GM10248 (cell line): ENCODE measurements at regions not wholly inside any gene's neighbourhood (a gene's known extent, or its start where the extent isn't known, plus 50 kb on each side); places are given as distances from the start of the nearest gene placed in this dataset.

ENCODE experiments used
- CTCF ChIA-PET: fragments of 300-600 bp; sonication (Branson Sonifier 250); formaldehyde crosslinking; extraction: SDS; loops from one replicate; lab custom pipeline; 2021; ENCODE audit warnings: antibody characterized with exemption; lab: Yijun Ruan, JAX
- POLR2A ChIA-PET: fragments of 350-650 bp; sonication (Branson Sonifier 250); formaldehyde crosslinking; extraction: SDS; loops from one replicate; lab custom pipeline; 2020; ENCODE audit warnings: antibody characterized with exemption; lab: Yijun Ruan, JAX
- DNase-seq: peaks from one replicate; pipeline ENCODE4 v3.0.0; 2012; ENCODE audit errors: extremely low spot score
- TF ChIP-seq, protein P1 (sequence below): IDR thresholded peaks from 2 replicates; pipeline ENCODE4 v1.5.1; 2012; ENCODE audit warnings: mild to moderate bottlenecking, low read depth; ENCODE audit errors: extremely low read depth, missing control alignments, control extremely low read depth

DNA sequence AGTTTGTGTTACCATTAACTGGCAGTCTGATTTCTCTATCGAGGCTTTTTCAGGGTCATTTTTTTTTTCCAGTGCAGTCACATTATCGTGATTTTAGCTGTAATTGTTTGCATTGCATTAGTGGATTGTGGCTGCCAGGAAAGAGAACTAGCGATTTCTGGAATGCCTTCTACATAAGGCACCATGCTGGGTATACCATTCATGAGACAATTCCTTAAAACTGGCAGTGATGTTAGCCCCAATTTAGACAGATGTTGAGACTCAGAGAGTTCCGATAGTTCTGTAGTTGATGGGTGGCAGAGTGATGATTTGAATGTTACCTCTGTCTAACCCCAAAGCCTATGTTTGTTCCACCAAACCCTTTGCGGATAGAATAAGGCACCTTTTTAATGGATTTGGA lies 175.4 kb upstream of the TENM3 start:
- ChIA-PET CTCF (interaction anchor here (1.2 kb wide), 1 partner anchor 20 kb away, joined by 3 read pairs; no protein-coding TSS in a partner anchor), POLR2A (no interaction called here)
- TF ChIP-seq, protein P1, sequence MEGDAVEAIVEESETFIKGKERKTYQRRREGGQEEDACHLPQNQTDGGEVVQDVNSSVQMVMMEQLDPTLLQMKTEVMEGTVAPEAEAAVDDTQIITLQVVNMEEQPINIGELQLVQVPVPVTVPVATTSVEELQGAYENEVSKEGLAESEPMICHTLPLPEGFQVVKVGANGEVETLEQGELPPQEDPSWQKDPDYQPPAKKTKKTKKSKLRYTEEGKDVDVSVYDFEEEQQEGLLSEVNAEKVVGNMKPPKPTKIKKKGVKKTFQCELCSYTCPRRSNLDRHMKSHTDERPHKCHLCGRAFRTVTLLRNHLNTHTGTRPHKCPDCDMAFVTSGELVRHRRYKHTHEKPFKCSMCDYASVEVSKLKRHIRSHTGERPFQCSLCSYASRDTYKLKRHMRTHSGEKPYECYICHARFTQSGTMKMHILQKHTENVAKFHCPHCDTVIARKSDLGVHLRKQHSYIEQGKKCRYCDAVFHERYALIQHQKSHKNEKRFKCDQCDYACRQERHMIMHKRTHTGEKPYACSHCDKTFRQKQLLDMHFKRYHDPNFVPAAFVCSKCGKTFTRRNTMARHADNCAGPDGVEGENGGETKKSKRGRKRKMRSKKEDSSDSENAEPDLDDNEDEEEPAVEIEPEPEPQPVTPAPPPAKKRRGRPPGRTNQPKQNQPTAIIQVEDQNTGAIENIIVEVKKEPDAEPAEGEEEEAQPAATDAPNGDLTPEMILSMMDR = no peak
- no peak for DNase-seq

DNA sequence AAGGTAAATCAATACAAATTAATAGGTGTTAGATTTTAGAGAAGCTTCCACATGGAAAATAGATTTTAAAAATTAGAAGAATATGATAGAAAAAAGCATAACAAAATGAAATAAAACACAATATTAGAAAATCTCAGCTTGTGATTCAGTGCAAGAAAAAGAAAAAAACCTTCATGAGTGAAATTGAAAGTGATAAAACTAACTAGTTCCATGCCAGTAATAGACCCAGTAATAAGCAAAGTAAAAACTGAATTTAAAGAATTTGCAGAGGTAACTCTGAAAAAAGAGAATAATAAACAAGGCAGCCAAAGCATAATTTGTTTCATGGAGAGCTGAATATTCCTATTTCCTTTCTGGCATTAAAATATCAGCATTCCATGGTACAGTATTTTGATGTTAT lies 174.3 kb upstream of the TENM3 start:
- POLR2A ChIA-PET = no interaction called here
- TF ChIP-seq, protein P1 = no peak
- no peak for DNase-seq
- CTCF ChIA-PET = interaction anchor here (1.2 kb wide), 1 partner anchor 19 kb away, joined by 3 read pairs; no protein-coding TSS in a partner anchor

DNA sequence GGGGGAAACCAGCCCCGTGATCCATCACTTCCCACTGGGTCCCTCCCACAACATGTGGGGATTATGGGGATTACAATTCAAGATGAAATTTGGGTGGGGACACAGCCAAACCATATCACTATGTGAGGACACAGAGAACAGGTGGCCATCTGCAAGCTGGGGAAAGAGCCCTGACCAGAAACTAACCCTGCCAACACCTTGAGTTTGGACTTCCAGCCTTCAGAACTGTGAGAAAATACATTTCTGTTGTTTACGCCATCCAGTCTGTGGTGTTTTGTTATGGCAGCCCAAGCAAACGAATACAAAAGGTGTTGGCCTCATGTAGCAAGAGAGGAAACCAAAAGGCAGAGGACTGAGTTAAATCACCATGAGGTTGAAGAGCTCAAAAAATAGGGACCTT lies 169.9 kb upstream of the TENM3 start:
- no peak for DNase-seq
- ChIA-PET POLR2A (no interaction called here), CTCF (no interaction called here)
- TF ChIP-seq, protein P1 = no peak

DNA sequence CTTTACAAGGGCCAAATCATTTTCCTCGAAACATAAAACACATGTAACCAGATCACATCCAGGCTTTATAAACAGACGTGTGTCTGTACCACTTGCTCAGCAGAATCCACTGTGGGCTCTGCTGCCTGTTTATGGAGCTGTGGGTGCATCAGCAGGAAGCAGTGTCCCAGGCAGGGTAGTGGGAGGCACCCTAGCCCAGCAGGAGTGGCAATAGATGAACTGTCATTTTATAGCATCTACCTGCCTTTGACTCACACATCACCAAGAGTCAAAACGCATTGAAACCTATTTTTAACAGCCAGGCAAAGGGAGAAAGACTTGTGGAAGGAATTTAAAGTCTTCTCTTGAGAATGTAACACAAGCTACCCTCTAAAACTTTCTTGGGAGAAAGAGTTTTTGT lies 169.1 kb upstream of the TENM3 start:
- no peak for DNase-seq
- ChIA-PET CTCF (no interaction called here), POLR2A (no interaction called here)
- TF ChIP-seq, protein P1 = no peak

DNA sequence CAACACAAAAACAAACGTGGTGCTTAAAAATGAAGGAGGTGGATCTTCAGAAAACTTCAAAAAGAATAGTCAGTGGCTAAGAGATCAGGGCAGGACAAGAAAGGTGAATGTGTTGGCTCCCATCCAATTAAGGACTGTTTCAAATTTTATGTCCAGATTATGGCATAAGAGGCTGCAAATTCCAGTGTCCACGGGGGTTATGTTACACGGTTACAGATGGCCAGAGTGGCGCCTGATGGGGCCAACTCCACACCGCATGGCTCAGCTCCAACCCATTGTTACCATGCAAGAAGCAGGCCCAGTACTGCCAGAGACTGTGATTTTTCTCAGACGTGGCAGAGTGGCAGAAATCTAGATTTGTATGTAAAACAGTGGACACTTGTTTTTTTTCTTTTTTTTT lies 168.4 kb upstream of the TENM3 start:
- DNase-seq = no peak
- ChIA-PET POLR2A (no interaction called here), CTCF (no interaction called here)
- TF ChIP-seq, protein P1 = no peak

DNA sequence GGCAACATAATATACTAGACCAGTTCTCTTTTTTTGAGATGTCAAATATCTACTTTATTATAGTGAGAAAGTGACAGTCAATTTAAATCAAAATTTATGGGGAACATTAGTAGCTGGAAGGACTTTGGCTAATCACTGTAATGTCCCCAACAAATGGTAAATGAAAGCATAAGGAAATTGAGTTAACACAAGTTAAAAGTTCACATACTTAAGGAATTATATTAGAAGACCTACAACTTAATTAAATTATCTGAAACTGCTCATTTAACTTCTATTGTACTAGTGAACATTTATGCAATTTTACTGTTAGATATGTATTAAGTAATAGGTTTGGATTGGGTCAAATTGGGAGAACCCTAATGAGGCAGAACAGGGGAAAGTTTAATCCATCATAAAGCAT lies 160.3 kb upstream of the TENM3 start:
- ChIA-PET POLR2A (no interaction called here), CTCF (interaction anchor here (1.1 to 1.5 kb wide), 2 partner anchors 11 to 24 kb away, joined by 3 read pairs; no protein-coding TSS in a partner anchor)
- DNase-seq = no peak
- TF ChIP-seq, protein P1 = no peak
